RPMI7951 (cell line): ENCODE measurements at regions not wholly inside any gene's neighbourhood (a gene's known extent, or its start where the extent isn't known, plus 50 kb on each side); places are given as distances from the start of the nearest gene placed in this dataset.

ENCODE experiments used
- DNase-seq: peaks from one replicate; pipeline ENCODE4 v3.0.0-alpha.2; 2012; ENCODE audit warnings: low read depth

DNA sequence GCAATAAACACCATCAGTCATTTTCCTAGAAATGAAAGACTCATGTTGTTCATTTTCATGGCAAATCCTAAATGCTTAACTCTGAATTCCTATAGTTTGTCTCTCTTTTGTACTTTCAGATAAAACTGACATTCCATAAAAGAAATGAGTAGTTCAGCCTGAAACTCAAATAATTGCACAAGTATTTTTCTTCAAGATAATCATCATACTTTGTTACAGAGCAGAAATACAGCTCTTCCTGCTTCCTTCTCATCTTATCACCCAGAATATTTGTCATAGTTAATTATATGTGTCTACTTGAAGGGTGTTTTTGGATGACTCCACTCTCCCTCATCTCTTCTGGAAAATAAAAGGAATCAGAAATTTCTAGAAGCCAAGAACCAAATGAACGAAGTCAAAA is 141.1 kb downstream of the HNMT start:
- no peak for DNase-seq

DNA sequence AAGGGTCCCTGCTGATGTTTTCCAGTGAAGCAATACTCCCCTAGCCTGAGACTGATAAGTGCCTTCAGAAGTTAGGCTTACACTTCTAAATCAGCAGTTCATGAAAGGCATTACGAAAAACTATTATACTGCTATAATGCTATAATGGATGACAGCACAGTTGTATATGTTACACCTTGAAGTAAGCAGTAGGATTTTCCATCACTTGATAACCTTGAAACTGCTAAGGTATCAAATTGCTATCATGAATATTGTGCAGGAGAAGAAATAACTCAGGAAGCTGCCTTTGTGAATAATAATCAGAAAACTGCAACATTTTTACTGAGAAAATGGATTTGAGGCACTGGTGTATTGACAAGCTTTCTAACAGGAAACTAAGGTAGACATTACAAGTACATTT is 142.3 kb downstream of the HNMT start:
- no peak for DNase-seq

DNA sequence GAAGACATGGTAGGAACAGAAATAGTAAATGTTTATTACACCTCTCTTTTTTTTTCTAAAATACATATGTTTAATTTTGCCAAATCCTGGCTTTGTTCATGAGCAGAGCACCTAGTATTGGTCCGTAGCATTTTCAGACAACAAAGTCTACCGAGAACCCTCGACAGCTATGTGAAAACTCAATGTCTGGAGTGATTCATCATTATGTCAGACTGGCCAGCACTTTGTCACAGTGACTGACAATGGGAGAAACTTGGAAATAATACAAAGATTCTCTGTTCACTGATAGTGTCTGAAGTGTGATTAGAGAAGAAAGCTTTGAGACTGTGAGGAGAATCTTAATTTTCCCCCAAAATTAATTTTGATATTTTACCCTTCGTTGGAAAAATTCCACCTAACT is 143.0 kb downstream of the HNMT start:
- DNase-seq: no peak

DNA sequence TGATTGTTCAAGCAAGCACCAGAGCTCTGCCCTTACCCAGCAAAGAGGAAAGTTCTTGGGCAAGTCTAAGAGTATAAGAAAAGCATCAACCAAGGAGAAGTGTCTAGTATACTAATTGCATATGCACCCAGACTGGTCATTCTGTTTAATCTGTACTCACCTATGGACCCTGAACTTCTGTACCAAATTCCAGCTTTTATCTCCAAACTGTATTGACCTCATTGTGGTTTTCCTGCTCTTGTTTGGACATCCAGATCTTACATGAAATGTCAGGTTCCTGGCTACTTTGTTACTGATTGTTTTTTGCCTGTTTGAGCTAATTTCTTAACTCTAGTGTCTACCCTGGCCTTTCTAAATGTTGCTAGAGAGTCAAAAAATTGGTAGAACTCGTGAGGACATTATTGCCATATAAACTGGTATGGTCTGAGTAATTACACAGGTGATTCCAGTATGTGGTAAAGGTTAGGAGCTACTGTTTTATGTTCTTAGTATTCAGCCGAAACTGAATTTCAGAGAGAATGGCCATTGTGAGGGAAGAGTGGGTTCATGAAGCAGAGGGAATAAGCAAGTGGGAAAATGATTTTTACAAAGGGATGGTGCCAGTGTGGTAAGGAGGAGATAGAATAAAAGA is 146.3 kb downstream of the HNMT start:
- no peak for DNase-seq

DNA sequence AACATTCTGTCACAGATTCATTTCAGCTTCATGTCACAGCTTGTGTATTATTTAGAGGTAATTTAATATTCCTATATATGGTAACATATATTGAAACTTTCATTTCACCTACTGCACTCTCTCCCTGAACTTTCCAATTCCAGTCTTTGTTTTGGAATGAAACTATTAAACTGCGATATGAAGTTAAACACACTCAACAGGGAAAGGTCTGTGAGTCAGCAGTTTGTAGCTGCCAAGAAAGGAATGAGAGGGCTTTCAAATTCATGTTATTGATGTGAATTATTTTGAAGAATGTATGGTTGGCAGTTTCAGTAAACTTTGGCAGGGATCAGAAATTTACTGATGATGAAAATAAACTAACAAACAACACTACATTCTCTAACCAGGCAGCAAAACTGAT is 148.3 kb downstream of the HNMT start:
- DNase-seq: no peak

DNA sequence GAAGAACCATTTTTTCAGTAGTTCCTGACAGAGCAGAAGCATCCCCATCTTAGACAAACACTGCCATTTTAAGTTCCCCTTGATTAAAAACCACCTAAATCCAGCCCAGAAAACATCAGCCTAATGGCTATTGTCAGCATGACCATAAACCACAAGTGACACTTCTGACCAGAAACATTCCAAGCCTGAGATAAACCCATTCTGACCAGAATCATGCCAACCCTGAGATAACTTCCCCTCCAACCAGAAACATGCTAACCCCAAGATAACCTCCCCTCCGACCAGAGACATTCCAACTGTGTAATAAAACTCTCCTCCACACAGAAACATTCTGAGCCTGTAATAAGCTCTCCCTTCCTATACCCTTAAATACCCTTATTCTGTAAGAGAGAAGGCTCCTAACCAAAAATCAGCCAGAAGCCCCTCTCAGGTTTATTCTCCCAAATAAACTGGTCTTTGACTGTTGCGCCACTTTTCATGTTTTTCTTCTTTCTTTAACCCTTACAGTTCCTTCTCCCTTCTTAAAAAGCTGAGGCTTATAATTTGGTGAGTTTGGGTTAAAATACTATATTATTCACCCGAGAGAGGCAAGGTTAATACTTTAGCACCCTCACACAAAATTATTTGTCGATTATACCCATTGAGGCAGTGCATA is 149.7 kb downstream of the HNMT start:
- no peak for DNase-seq

DNA sequence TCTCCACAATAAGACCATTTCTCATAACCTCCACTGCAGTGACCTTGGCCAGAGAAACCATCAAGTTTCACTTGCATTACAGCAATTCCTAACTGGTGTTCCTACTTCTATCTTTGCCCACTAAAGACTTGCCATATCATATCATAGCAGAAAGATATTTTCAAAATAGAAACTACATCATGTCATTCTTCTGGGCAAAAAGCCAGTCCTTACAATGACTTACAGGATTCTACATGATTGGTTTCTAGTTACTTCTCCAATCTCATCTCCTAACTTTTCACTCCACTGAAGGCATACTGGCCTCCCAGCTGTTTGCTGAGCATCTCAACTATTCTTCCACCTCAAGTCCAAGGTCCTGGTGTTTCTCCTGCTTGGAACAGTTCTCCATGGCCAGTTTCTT is 151.4 kb downstream of the HNMT start:
- no peak for DNase-seq

DNA sequence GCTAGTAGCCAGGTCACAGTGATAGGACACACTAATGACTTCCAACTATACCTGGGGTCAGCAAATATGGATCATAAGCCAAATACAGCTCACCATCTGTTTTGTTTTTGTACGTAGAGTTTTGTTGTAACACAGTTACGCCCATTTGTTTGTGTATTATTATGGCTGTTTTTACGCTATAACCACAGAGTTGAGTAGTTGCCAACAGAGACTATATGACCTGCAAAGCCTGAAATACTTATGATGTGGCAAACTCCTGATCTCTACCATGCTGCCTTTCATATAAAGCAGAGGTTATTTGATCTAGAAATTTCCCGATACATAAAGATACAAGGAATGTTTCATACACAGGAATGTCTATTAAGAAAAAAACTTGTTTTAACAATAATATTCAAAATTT is 152.2 kb downstream of the HNMT start:
- no peak for DNase-seq

DNA sequence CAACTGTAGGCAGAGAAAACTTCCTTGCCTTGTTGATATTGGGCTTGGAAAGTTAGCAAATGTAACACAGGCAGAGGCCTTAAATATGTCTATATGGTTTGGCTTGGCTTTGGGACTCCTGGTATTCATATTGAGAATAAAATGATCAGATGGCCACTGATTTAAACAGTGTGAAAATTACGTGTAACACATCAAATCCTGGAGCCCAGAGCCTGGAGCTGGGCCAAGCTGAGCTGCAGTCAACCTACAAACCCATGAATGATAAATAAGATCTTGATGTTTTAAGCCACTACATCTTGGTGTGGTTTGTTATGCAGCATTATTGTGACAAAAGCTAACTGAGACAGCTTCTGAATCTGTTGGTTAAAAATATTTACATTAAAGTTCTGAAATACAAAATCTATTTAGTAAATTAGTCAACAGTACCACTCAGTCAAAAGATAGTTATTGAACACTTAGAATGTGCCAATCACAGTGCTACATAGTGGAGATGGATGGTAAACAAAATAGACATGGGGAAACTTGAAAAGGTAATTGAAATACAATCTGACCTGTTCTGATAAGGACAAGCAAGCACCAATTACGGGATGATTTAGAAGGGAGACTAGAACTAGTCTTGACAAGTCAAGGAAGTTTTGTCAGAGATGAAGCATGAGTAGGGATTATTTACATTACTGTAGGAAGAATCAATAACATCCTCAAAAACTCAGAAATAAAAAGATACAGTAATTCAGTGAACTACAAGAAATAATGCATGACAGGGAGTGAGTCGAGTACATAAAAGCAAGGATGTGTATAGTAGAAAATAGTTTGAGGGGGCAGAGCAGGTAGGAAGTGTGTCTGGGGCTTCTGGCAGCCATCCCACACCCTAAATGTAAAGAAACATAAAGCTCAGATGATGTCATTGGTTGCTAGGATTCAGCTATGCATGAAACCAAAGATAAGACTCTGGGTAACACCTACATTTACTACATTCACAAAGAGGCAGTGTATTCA is 157.7 kb downstream of the HNMT start:
- no peak for DNase-seq

DNA sequence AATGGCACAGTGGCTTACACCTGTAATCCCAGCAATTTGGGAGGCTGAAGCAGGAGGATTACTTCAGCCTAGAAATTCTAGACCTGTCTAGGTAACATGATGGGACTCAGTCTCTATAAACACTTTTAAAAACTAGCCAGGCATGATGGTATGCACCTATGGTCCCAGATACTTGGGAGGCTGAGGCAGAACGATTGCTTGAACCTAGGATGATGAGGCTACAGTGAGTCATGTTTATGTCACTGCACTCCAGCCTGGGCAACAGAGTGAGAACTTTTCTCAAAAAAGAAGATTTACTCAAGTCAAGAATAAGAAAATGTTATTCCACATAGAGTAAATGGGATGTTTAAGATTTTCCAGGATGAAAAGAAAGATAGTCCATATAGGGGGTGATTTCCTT is 158.6 kb downstream of the HNMT start:
- DNase-seq: no peak

DNA sequence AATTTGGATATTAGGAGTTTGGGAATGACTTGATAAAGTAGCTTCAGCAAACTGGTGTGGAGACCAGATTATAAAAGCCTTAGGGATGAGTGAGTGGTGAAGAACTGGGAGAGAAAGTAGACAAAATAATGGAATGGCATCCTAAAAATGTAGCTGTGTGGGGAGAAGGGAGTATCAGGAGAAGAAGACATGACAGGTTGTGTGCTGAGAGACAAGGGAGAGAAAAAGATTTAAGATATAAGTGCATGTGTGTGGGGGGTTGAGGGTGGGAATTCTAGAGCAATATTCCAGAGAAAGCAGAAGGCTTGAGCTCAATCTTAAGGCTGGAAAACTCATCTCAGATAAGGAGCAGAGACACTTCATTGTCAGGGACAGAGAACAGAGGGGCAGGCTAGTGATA is 159.5 kb downstream of the HNMT start:
- no peak for DNase-seq

DNA sequence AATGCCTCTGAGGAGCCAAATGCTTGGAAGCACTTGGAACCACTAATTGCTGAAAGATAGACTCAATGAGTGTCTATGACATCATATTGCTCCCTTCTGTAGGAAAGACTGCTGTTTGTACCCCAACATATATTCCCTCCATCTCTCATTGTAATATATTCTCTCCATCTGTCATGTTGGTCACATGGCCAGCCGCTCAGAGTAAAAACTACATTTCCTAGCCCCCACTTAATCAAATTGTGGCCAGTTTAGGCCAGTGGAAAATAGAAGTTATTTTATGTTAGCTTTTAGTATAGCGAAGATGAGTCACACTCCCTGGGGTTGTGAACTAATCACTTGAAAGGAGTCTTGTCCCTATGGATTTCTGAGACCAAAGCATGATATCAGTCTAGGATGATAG is 160.2 kb downstream of the HNMT start:
- DNase-seq: peak; percentile 14

DNA sequence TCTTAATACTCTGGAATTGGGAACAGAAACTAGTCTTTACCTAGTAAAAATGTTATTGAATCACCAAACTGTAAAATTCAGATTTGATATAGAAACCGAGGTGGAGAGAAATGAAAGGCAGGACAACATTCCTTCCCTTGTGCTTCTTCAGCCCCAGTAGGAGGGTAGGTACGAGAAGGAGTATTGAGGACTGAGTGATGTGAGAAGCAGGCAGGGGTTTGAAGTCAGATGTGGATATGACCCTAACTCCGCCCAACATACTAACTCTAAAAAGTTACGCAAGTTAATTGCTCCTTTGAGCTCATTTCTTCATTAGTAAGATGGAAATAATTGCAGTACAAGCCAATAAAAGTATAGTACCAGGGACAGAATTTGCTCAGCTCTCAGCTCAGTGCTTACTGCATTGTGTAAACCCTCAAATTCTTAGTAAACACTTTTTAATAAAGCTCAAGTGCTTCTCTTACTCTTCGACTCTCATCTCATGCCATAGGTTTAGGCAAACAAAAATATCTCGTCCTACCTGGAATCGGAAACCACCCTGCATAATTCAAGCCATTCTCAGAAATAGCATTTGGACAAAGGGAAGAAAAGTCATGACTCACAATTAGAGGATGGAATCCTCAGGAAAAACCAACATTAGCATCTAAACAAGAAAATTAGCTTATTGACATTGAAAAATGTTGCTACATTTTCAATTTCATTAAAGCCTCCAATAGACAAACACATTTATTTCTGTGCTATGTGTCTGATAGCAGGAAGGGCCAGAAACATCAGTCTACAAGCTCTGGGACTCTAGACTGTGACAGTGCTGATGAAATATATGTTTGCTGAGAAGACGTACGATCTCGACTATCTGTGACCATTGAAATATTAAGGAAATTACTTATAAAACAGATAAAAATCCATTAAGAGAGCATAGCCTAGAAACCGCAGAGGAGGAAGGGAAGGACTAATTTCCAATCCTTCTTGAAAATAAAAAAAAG is 161.3 kb downstream of the HNMT start:
- no peak for DNase-seq

DNA sequence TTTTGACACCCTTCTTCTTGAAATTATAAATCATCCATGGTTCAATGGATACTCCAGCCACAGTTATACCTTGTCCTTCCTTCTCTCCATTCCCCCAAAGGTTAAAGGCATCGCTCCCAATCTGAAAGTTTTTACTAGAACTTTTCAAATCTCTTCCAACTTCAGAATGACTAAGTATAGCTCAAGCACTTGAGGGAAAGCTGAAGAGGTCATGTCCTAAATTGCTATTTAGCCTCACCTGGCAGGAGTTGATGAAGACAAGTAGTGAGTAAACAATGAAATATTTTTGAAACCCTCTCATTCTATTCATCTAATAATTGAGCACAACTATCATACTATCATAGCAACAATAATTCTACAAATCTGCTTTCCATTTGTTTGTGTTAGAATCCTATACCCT is 167.8 kb downstream of the HNMT start:
- no peak for DNase-seq

DNA sequence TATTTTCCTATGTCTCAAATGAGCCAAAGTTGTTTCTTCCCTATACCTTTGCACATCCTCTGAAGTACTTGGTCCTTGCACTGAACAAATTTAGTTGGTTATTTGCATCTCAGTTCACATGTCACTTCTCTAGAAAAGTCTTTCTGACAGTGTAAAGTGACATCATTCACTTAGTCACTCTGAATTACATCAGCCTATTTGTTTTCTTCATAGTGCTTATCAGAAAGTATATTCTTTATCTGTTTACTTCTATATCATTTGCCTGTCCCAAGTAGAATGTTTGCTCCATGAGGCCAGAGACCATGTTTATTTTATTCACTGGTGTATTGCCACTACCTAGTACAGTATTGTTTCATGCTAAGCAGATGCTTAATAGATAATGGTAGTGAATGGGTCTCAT is 173.7 kb downstream of the HNMT start:
- DNase-seq: no peak

DNA sequence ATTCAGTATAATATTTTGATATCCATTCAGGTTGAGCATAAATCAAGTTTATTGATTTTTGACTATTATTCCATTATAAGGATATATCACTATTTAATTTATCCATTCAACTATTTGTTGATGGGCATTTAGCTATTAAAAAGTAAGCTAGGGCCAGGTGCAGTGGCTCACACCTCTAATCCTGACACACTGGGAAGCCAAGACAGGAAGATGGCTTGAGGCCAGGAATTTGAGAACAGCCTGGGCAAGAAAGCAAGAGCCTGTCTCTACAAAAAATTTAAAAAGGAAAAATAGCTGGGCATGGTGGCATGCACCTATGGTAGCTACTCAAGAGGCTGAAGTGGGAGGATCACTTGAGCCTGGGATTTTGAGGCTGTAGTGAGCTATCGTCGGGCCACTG is 183.5 kb downstream of the HNMT start:
- DNase-seq: no peak

DNA sequence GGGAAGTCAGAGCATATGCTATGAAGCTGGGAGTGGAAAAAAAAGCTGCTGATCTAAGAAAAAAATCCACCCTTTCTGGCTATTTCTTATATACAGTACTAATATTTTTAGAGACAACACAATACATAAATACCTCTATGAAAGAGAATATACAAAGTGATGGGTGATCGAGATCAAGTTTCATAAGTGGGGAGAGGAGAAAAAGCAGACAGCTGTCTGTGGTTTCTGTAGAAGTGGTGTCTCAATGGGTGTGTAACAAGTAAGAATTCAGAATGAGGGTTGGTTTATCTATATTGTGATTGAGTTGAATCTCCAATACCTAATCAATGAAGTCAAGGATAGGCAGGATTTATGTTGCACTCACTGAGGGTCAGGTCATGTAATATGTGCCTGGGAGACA is 191.0 kb downstream of the HNMT start:
- no peak for DNase-seq

DNA sequence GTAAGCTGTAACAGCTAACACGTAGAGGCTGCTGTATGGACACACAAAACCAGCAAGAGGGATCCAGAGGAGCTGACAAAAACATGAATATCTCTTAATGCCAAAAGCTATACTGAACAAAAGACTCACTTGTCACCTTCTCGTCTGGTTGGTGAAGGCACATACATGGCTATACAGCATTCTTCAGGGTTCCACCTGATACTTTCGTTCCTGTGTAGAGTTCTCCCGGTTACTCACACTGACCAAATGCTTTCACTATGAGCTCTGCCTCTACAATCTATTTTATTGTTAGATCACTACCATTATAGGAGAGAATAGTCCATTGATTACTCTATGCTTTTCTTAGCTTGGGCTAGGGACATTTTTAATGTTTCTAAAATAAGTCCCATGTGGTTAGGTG is 193.1 kb downstream of the HNMT start:
- DNase-seq: no peak

DNA sequence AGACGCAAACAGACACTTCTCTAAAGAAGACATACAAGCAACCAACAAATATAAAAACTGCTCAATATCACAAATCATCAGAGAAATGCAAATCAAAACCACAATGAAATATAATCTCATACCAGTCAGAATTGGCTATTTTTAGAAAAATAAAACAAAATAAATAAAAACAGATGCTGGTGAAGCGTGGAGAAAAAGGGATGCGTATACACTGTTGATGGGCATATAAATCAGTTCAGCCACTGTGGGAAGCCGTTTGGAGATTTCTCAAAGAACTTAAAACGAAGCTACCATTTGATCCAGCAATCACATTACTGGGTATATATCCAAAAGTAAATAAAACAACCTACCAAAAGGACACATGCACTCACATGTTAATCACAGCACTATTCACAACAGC is 206.2 kb downstream of the HNMT start:
- no peak for DNase-seq

DNA sequence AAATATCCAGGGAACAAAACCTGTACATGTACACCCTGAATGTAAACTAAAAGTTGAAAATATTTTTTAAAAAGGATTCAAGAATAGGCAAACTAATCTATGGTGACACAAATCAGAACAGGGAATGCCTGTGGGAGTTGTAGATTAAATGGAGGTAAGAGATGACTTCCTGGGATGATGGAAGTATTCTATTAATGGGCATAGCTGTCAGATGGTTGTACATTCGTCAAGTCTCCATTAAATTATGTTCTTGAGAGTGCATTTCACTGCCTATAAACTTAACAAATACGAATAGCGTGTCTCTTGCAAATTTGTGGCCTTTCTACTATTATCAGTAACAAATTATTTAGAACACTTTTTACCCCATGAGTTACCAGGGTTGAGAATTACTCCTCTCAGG is 207.0 kb downstream of the HNMT start:
- DNase-seq: no peak

DNA sequence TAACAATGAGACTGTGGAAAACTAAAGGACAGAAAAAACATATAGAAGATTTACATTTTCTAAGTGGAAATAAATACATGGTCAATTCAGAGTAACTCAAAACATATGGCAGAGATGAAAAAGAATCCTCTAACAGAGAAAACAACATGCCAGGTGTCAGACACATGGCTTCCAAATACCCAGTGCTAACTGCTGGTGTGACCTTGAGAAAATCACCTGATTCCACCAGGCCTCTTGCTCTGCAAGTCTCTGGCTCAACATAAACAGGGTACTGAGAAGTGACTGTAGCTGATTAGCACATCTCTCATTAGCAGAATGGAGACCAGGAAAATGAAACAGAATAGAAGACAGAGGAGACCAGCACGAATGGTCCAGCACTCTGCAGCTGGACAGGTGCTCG is 210.8 kb downstream of the HNMT start:
- DNase-seq: no peak
